GM23338 (cell line): ENCODE measurements at regions not wholly inside any gene's neighbourhood (a gene's known extent, or its start where the extent isn't known, plus 50 kb on each side); places are given as distances from the start of the nearest gene placed in this dataset.
A peak's percentile ranks its signal among the peaks of the same experiment; 100 is the strongest.

Experiments
- ATAC-seq: fragments of 200-7000 bp; cut with Tn5 transposase; 3 replicates; pipeline ENCODE4 v1.9.1; 2020
- DNase-seq: peaks from one replicate; pipeline ENCODE4 v3.0.0-alpha.2; 2015; ENCODE audit warnings: low spot score
- H2AFZ ChIP-seq: fragments of 200-600 bp; sonication (generic); 2 replicates; pipeline ENCODE4 v1.8.0; 2016; ENCODE audit warnings: antibody characterized with exemption, mild to moderate bottlenecking, moderate library complexity
- H3F3A ChIP-seq: fragments of 200-600 bp; sonication (generic); replicated peaks from 2 replicates; pipeline ENCODE4 v1.8.0; 2017; ENCODE audit warnings: antibody characterized with exemption, mixed run types, low read depth
- H3K27ac ChIP-seq: fragments of 200-600 bp; sonication (generic); 2 replicates; pipeline ENCODE4 v1.6.1; 2016; ENCODE audit warnings: low read depth
- H3K27me3 ChIP-seq: fragments of 200-600 bp; sonication (generic); 2 replicates; pipeline ENCODE4 v1.8.0; 2016; ENCODE audit warnings: mild to moderate bottlenecking, mixed run types, moderate library complexity; ENCODE audit not compliant: insufficient read depth
- H3K36me3 ChIP-seq: fragments of 200-600 bp; sonication (generic); 2 replicates; pipeline ENCODE4 v1.8.0; 2016; ENCODE audit warnings: mild to moderate bottlenecking; ENCODE audit not compliant: insufficient read depth
- H3K4me1 ChIP-seq: fragments of 200-600 bp; sonication (generic); 2 replicates; pipeline ENCODE4 v1.8.0; 2016; ENCODE audit warnings: mild to moderate bottlenecking, moderate library complexity; ENCODE audit not compliant: insufficient read depth
- H3K4me2 ChIP-seq: fragments of 200-600 bp; sonication (generic); 2 replicates; pipeline ENCODE4 v1.7.1; 2017; ENCODE audit warnings: mixed run types
- H3K4me3 ChIP-seq: fragments of 200-600 bp; sonication (generic); 2 replicates; pipeline ENCODE4 v1.6.1; 2016; ENCODE audit warnings: mixed run types
- H3K79me2 ChIP-seq: fragments of 200-600 bp; sonication (generic); replicated peaks from 2 replicates; pipeline ENCODE4 v1.8.0; 2017; ENCODE audit warnings: mild to moderate bottlenecking; ENCODE audit not compliant: insufficient read depth
- H3K9me2 ChIP-seq: fragments of 200-600 bp; sonication (generic); 2 replicates; pipeline ENCODE4 v1.8.0; 2017; ENCODE audit not compliant: insufficient read depth
- H4K20me1 ChIP-seq: fragments of 200-600 bp; sonication (generic); replicated peaks from 2 replicates; pipeline ENCODE4 v1.8.0; 2017; ENCODE audit warnings: mild to moderate bottlenecking; ENCODE audit not compliant: insufficient read depth
- H3K27ac Mint-ChIP-seq: 2 replicates; pipeline ENCODE4 v1.8.0; 2020; ENCODE audit warnings: inconsistent platforms, mild to moderate bottlenecking, moderate library complexity, mixed read lengths
- H3K27me3 Mint-ChIP-seq: 3 replicates; pipeline ENCODE4 v1.8.0; 2022; ENCODE audit warnings: low read depth, mild to moderate bottlenecking, moderate library complexity, mixed read lengths, inconsistent platforms; ENCODE audit not compliant: insufficient read depth, poor library complexity
- H3K36me3 Mint-ChIP-seq: 3 replicates; pipeline ENCODE4 v1.8.0; 2021; ENCODE audit warnings: low read depth, mild to moderate bottlenecking, inconsistent platforms, moderate library complexity, mixed read lengths
- H3K4me1 Mint-ChIP-seq: 3 replicates; pipeline ENCODE4 v1.8.0; 2020; ENCODE audit warnings: mild to moderate bottlenecking, inconsistent platforms, mixed read lengths
- H3K4me3 Mint-ChIP-seq: 3 replicates; pipeline ENCODE4 v1.8.0; 2021; ENCODE audit warnings: moderate library complexity, mild to moderate bottlenecking, inconsistent platforms, mixed read lengths
- H3K9me3 Mint-ChIP-seq: 3 replicates; pipeline ENCODE4 v1.8.0; 2020; ENCODE audit warnings: moderate library complexity, mild to moderate bottlenecking, inconsistent platforms, mixed read lengths
- CREB1 ChIP-seq: fragments of 250-450 bp; sonication (Bioruptor Pico); IDR thresholded peaks from 2 replicates; pipeline ENCODE4 v1.5.0; 2020; ENCODE audit warnings: low read depth, mild to moderate bottlenecking, moderate library complexity
- EZH2 ChIP-seq: fragments of 200-600 bp; sonication (generic); IDR thresholded peaks from one replicate; pipeline ENCODE4 v1.8.0; 2017; ENCODE audit warnings: antibody characterized with exemption, mild to moderate bottlenecking, low read depth; ENCODE audit not compliant: unreplicated experiment
- EZH2phosphoT487 ChIP-seq: fragments of 200-600 bp; sonication (generic); IDR thresholded peaks from one replicate; pipeline ENCODE4 v1.8.1; 2018; ENCODE audit warnings: antibody characterized with exemption; ENCODE audit not compliant: unreplicated experiment
- JUNB ChIP-seq: IDR thresholded peaks from one replicate; pipeline ENCODE4 v1.6.1; 2016; ENCODE audit warnings: antibody characterized with exemption; ENCODE audit not compliant: unreplicated experiment
- NANOG ChIP-seq: IDR thresholded peaks from 2 replicates; pipeline ENCODE4 v1.6.1; 2016; ENCODE audit warnings: antibody characterized with exemption, borderline replicate concordance
- POLR2AphosphoS5 ChIP-seq: IDR thresholded peaks from 2 replicates; pipeline ENCODE4 v1.6.1; 2016; ENCODE audit warnings: antibody characterized with exemption, low read depth
- STAT1 ChIP-seq: IDR thresholded peaks from one replicate; pipeline ENCODE4 v1.6.1; 2016; ENCODE audit warnings: antibody characterized with exemption; ENCODE audit not compliant: unreplicated experiment
- ZNF114 ChIP-seq: fragments of 250-450 bp; sonication (Bioruptor Pico); IDR thresholded peaks from 2 replicates; pipeline ENCODE4 v1.5.0; 2020; ENCODE audit warnings: mild to moderate bottlenecking, moderate library complexity
- ZNF331 ChIP-seq: fragments of 250-450 bp; sonication (Bioruptor Pico); IDR thresholded peaks from 2 replicates; pipeline ENCODE4 v1.5.0; 2020; ENCODE audit warnings: low read depth, mild to moderate bottlenecking, moderate library complexity
- TF ChIP-seq, protein P1 (sequence below): IDR thresholded peaks from one replicate; pipeline ENCODE4 v1.6.1; 2018; ENCODE audit warnings: antibody characterized with exemption; ENCODE audit not compliant: unreplicated experiment
- TF ChIP-seq, protein P2 (sequence below), 2 experiments: fragments of 200-600 bp in 1 of 2; sonication (generic) in 1 of 2; conservative IDR thresholded peaks; 2 replicates each; pipeline versions ENCODE4 v1.5.1 to v1.6.1; 2016 to 2017; ENCODE audit warnings: antibody characterized with exemption in 2 of 2, low read depth in 2 of 2, mild to moderate bottlenecking in 2 of 2, moderate library complexity in 1 of 2
- TF ChIP-seq, protein P3 (sequence below): fragments of 250-450 bp; sonication (Bioruptor Pico); IDR thresholded peaks from 2 replicates; pipeline ENCODE4 v1.5.0; 2020; ENCODE audit warnings: mild to moderate bottlenecking, moderate library complexity
- TF ChIP-seq, protein P4 (sequence below): IDR thresholded peaks from 2 replicates; pipeline ENCODE4 v1.6.1; 2016; ENCODE audit warnings: antibody characterized with exemption

- Histone ChIP-seq H3K4me1 (no peaks in the 10 kb centered on the region), H3K36me3 (no peaks in the 10 kb centered on the region), H3K9me2 (no peaks in the 10 kb centered on the region), H3K4me2 (no peak overlapping the region), H4K20me1 (no peaks in the 10 kb centered on the region), H2AFZ (peak overlapping the region; percentile 8; the same call in 1 of the 2 replicates), H3K27me3 (no peaks in the 10 kb centered on the region), H3F3A (no peaks in the 10 kb centered on the region), H3K27ac (no peak overlapping the region), H3K4me3 (no peak overlapping the region), H3K79me2 (no peaks in the 10 kb centered on the region)
- Mint-ChIP-seq H3K4me1 (no peaks in the 10 kb centered on the region), H3K4me3 (no peak overlapping the region), H3K27ac (no peak overlapping the region), H3K9me3 (no peaks in the 10 kb centered on the region), H3K27me3 (no peaks in the 10 kb centered on the region), H3K36me3 (no peaks in the 10 kb centered on the region)
- ATAC-seq (no peak), DNase-seq (no peak)
- TF ChIP-seq POLR2AphosphoS5 (no peak), ZNF331 (CRISPR knock-in tag) (no peak), JUNB (no peak), EZH2phosphoT487 (no peak), NANOG (no peak), STAT1 (no peak), CREB1 (CRISPR knock-in tag) (no peak), EZH2 (no peak), ZNF114 (CRISPR knock-in tag) (no peak)
- TF ChIP-seq, protein P1, sequence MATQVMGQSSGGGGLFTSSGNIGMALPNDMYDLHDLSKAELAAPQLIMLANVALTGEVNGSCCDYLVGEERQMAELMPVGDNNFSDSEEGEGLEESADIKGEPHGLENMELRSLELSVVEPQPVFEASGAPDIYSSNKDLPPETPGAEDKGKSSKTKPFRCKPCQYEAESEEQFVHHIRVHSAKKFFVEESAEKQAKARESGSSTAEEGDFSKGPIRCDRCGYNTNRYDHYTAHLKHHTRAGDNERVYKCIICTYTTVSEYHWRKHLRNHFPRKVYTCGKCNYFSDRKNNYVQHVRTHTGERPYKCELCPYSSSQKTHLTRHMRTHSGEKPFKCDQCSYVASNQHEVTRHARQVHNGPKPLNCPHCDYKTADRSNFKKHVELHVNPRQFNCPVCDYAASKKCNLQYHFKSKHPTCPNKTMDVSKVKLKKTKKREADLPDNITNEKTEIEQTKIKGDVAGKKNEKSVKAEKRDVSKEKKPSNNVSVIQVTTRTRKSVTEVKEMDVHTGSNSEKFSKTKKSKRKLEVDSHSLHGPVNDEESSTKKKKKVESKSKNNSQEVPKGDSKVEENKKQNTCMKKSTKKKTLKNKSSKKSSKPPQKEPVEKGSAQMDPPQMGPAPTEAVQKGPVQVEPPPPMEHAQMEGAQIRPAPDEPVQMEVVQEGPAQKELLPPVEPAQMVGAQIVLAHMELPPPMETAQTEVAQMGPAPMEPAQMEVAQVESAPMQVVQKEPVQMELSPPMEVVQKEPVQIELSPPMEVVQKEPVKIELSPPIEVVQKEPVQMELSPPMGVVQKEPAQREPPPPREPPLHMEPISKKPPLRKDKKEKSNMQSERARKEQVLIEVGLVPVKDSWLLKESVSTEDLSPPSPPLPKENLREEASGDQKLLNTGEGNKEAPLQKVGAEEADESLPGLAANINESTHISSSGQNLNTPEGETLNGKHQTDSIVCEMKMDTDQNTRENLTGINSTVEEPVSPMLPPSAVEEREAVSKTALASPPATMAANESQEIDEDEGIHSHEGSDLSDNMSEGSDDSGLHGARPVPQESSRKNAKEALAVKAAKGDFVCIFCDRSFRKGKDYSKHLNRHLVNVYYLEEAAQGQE: no peak
- TF ChIP-seq, protein P2, sequence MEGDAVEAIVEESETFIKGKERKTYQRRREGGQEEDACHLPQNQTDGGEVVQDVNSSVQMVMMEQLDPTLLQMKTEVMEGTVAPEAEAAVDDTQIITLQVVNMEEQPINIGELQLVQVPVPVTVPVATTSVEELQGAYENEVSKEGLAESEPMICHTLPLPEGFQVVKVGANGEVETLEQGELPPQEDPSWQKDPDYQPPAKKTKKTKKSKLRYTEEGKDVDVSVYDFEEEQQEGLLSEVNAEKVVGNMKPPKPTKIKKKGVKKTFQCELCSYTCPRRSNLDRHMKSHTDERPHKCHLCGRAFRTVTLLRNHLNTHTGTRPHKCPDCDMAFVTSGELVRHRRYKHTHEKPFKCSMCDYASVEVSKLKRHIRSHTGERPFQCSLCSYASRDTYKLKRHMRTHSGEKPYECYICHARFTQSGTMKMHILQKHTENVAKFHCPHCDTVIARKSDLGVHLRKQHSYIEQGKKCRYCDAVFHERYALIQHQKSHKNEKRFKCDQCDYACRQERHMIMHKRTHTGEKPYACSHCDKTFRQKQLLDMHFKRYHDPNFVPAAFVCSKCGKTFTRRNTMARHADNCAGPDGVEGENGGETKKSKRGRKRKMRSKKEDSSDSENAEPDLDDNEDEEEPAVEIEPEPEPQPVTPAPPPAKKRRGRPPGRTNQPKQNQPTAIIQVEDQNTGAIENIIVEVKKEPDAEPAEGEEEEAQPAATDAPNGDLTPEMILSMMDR (conservative IDR thresholded peaks at IDR 0.05; ENCODE audit: low read depth in 2 of 2): no peak
- TF ChIP-seq, protein P3, sequence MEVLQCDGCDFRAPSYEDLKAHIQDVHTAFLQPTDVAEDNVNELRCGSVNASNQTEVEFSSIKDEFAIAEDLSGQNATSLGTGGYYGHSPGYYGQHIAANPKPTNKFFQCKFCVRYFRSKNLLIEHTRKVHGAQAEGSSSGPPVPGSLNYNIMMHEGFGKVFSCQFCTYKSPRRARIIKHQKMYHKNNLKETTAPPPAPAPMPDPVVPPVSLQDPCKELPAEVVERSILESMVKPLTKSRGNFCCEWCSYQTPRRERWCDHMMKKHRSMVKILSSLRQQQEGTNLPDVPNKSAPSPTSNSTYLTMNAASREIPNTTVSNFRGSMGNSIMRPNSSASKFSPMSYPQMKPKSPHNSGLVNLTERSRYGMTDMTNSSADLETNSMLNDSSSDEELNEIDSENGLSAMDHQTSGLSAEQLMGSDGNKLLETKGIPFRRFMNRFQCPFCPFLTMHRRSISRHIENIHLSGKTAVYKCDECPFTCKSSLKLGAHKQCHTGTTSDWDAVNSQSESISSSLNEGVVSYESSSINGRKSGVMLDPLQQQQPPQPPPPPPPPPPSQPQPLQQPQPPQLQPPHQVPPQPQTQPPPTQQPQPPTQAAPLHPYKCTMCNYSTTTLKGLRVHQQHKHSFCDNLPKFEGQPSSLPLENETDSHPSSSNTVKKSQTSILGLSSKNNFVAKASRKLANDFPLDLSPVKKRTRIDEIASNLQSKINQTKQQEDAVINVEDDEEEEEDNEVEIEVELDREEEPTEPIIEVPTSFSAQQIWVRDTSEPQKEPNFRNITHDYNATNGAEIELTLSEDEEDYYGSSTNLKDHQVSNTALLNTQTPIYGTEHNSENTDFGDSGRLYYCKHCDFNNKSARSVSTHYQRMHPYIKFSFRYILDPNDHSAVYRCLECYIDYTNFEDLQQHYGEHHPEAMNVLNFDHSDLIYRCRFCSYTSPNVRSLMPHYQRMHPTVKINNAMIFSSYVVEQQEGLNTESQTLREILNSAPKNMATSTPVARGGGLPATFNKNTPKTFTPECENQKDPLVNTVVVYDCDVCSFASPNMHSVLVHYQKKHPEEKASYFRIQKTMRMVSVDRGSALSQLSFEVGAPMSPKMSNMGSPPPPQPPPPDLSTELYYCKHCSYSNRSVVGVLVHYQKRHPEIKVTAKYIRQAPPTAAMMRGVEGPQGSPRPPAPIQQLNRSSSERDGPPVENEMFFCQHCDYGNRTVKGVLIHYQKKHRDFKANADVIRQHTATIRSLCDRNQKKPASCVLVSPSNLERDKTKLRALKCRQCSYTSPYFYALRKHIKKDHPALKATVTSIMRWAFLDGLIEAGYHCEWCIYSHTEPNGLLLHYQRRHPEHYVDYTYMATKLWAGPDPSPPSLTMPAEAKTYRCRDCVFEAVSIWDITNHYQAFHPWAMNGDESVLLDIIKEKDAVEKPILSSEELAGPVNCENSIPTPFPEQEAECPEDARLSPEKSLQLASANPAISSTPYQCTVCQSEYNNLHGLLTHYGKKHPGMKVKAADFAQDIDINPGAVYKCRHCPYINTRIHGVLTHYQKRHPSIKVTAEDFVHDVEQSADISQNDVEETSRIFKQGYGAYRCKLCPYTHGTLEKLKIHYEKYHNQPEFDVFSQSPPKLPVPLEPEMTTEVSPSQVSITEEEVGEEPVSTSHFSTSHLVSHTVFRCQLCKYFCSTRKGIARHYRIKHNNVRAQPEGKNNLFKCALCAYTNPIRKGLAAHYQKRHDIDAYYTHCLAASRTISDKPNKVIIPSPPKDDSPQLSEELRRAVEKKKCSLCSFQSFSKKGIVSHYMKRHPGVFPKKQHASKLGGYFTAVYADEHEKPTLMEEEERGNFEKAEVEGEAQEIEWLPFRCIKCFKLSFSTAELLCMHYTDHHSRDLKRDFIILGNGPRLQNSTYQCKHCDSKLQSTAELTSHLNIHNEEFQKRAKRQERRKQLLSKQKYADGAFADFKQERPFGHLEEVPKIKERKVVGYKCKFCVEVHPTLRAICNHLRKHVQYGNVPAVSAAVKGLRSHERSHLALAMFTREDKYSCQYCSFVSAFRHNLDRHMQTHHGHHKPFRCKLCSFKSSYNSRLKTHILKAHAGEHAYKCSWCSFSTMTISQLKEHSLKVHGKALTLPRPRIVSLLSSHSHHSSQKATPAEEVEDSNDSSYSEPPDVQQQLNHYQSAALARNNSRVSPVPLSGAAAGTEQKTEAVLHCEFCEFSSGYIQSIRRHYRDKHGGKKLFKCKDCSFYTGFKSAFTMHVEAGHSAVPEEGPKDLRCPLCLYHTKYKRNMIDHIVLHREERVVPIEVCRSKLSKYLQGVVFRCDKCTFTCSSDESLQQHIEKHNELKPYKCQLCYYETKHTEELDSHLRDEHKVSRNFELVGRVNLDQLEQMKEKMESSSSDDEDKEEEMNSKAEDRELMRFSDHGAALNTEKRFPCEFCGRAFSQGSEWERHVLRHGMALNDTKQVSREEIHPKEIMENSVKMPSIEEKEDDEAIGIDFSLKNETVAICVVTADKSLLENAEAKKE (CRISPR knock-in tag): no peak
- TF ChIP-seq, protein P4, sequence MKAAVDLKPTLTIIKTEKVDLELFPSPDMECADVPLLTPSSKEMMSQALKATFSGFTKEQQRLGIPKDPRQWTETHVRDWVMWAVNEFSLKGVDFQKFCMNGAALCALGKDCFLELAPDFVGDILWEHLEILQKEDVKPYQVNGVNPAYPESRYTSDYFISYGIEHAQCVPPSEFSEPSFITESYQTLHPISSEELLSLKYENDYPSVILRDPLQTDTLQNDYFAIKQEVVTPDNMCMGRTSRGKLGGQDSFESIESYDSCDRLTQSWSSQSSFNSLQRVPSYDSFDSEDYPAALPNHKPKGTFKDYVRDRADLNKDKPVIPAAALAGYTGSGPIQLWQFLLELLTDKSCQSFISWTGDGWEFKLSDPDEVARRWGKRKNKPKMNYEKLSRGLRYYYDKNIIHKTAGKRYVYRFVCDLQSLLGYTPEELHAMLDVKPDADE: no peak
Observed at GRCh38 chr12:87678453-87678852, 350.7 kb downstream of the C12orf50 start.
